Stomach (tissue), 8 donors: ENCODE measurements at regions not wholly inside any gene's neighbourhood (a gene's known extent, or its start where the extent isn't known, plus 50 kb on each side); places are given as distances from the start of the nearest gene placed in this dataset.

Source experiments
- DNase-seq, 2 donors: peaks; one replicate each; pipeline versions ENCODE4 v3.0.0 to v3.0.0-alpha.2; 2013 to 2019
- H3K27ac ChIP-seq, 5 donors: fragments of 200-600 bp in 4 of 5; sonication (generic) in 4 of 5; one replicate each; pipeline ENCODE4 v1.5.1; 2013 to 2019; ENCODE audit warnings: mild to moderate bottlenecking in 1 of 5, moderate library complexity in 1 of 5
- H3K27me3 ChIP-seq, 3 donors: fragments of 200-600 bp; sonication (generic); one replicate each; pipeline ENCODE4 v1.5.1; 2017 to 2019; ENCODE audit warnings: mixed run types in 1 of 3
- H3K36me3 ChIP-seq, 4 donors: fragments of 200-600 bp; sonication (generic); 1 replicate in 3 of 4; 2 replicates in 1 of 4; pipeline ENCODE4 v1.5.1; 2016 to 2019
- H3K4me1 ChIP-seq, 4 donors: fragments of 200-600 bp; sonication (generic); one replicate each; pipeline ENCODE4 v1.5.1; 2016 to 2019
- H3K4me3 ChIP-seq, 4 donors: fragments of 200-600 bp; sonication (generic) in 3 of 4; one replicate each; pipeline ENCODE4 v1.5.1; 2016 to 2019; ENCODE audit warnings: mild to moderate bottlenecking in 1 of 4
- H3K9me3 ChIP-seq, 4 donors: fragments of 200-600 bp; sonication (generic); one replicate each; pipeline ENCODE4 v1.5.1; 2016 to 2019
- CTCF ChIP-seq, 7 experiments: fragments of 450-650 bp in 4 of 7; fragments of 200-600 bp in 3 of 7; sonication (generic) in 3 of 7; IDR thresholded peaks; one replicate each; pipeline ENCODE4 v1.5.1; 2016 to 2019; ENCODE audit warnings: antibody characterized with exemption in 7 of 7, control low read depth in 2 of 7, mild to moderate bottlenecking in 1 of 7
- EP300 ChIP-seq: sonication (generic); formaldehyde crosslinking; IDR thresholded peaks from one replicate; pipeline ENCODE4 v1.6.1; 2017; ENCODE audit warnings: antibody characterized with exemption
- POLR2A ChIP-seq, 4 donors: fragments of 450-650 bp; IDR thresholded peaks; one replicate each; pipeline ENCODE4 v1.6.1; 2016; ENCODE audit warnings: antibody characterized with exemption in 4 of 4, control low read depth in 2 of 4, mild to moderate bottlenecking in 1 of 4, moderate library complexity in 1 of 4
- POLR2AphosphoS5 ChIP-seq, 3 donors: sonication (generic); formaldehyde crosslinking; IDR thresholded peaks; one replicate each; pipeline ENCODE4 v1.6.1; 2016; ENCODE audit warnings: antibody characterized with exemption in 3 of 3
- WGBS, 5 donors: extraction: QIAGEN DNeasy Blood & Tissue Kit in 3 of 5; methylation state at CpG; one replicate each; pipeline versions ENCODE4 v1.1.5 to v1.1.7; 2013 to 2018; 5-methylcytosine and 5-hydroxymethylcytosine counted together
- intact Hi-C: fragments of 100-400 bp; cut with DNase I; formaldehyde crosslinking; loops from one replicate; pipeline ENCODE4 v1.15.1; 2023; ENCODE audit warnings: low total_unique reads
- donor health status: healthy with polysubstance abuse.
- donor health status: Bipolar disorder and iron deficiency.
- donor health status: healthy.

DNA sequence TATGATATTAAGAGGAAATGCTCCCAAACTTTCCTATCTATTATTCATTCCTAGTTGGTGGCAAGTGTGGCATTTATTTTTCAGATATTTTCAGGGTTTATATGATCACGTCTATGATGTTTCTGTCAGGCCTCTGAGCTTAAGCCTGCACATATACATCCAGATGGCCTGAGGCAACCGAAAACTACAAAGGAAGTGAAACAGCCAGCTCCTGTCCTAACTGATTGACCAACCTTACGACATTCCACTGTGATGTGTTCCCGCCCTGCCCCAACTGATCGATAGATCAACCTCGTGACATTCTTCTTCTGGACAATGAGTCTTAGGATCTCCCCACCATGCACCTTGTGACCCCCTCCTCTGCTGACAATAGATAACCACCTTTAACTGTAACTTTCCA lies 67.6 kb upstream of the CTSO start:
- Histone ChIP-seq H3K4me1 (no peaks in the 10 kb centered on the region), H3K36me3 (no peaks in the 10 kb centered on the region), H3K27me3 (no peaks in the 10 kb centered on the region), H3K27ac (no peak overlapping the region), H3K9me3 (no peaks in the 10 kb centered on the region), H3K4me3 (no peak overlapping the region)
- 78 to 85% (median 81%) methylated on average over 6 of the region's 6 CpGs for WGBS, 5 donors
- no peak for TF ChIP-seq POLR2A (IDR thresholded peaks at IDR 0.05)
- no peak for TF ChIP-seq CTCF (IDR thresholded peaks at IDR 0.05)
- intact Hi-C loops = no loop called here
- no peak for DNase-seq

GRCh38 chr4:156019246-156019645 lies 65.6 kb upstream of the CTSO start:
- intact Hi-C loops = no loop called here
- no peaks in the 10 kb centered on the region for H3K27me3 ChIP-seq
- no peak for DNase-seq
- TF ChIP-seq POLR2AphosphoS5 (IDR thresholded peaks at IDR 0.05) (no peak), EP300 (no peak), CTCF (IDR thresholded peaks at IDR 0.05) (no peak)
- no peak overlapping the region for H3K27ac ChIP-seq
- H3K4me1 ChIP-seq = no peaks in the 10 kb centered on the region
- H3K36me3 ChIP-seq = no peaks in the 10 kb centered on the region
- H3K4me3 ChIP-seq = no peak overlapping the region
- H3K9me3 ChIP-seq = no peaks in the 10 kb centered on the region
- WGBS, 5 donors = 41 to 57% (median 46%) methylated on average over 2 of the region's 2 CpGs

GRCh38 chr4:156018383-156018782 lies 64.7 kb upstream of the CTSO start:
- TF ChIP-seq EP300 (no peak), POLR2AphosphoS5 (IDR thresholded peaks at IDR 0.05) (no peak), POLR2A (IDR thresholded peaks at IDR 0.05) (no peak), CTCF (IDR thresholded peaks at IDR 0.05) (no peak)
- WGBS, 5 donors = 53 to 70% (median 55%) methylated on average over 5 of the region's 5 CpGs
- H3K27me3 ChIP-seq = no peaks in the 10 kb centered on the region
- H3K4me3 ChIP-seq = no peak overlapping the region
- intact Hi-C loops = no loop called here
- H3K27ac ChIP-seq = no peak overlapping the region
- no peak for DNase-seq
- H3K36me3 ChIP-seq = no peaks in the 10 kb centered on the region
- no peaks in the 10 kb centered on the region for H3K9me3 ChIP-seq
- H3K4me1 ChIP-seq = no peaks in the 10 kb centered on the region

DNA sequence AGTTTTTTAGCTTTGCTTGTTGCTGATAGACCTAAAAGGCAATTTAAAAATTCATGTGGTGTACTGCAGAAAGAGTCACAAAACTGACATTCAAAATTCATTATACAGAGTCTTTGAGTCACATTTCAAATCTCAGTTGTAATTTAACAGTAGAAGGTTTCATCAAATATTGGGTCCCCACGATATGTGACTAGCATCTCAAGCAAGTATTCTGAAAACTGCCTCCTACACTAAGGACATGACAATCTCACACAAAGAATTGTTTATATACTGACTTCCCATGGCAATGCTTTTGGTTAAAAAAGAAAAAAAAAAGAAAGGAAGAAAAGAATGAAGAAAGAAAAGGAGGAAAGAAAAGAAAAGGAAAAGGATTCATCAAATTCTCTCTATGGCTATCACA lies 62.1 kb upstream of the CTSO start:
- Histone ChIP-seq H3K9me3 (no peaks in the 10 kb centered on the region), H3K4me1 (no peaks in the 10 kb centered on the region), H3K36me3 (no peaks in the 10 kb centered on the region), H3K27me3 (no peaks in the 10 kb centered on the region), H3K27ac (no peak overlapping the region), H3K4me3 (no peak overlapping the region)
- WGBS, 5 donors = 68 to 74% (median 70%) methylated on average over 1 of the region's 1 CpG
- intact Hi-C loops = no loop called here
- TF ChIP-seq POLR2A (IDR thresholded peaks at IDR 0.05) = no peak
- TF ChIP-seq EP300 = no peak
- TF ChIP-seq CTCF (IDR thresholded peaks at IDR 0.05) = no peak
- DNase-seq = no peak

DNA sequence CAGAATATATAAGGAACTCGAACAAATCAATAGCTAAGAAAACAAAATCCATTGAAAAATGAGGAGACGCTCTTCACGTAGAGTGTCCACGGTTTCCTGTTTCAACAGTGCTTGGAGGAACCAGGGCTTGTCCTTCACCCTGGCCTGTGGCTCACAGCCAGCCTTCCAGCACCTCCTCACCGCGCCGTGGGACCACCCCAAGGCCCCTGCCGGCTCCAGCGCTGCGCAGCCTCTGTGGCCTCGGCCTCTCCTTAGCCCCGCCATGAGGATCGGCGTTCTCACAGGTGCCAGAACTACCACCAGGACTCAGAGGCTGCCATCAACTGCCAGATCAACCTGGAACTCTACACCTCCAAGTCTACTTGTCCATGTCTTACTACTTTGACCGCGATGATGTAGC lies 52.5 kb upstream of the CTSO start:
- Histone ChIP-seq H3K27me3 (no peaks in the 10 kb centered on the region), H3K36me3 (no peaks in the 10 kb centered on the region), H3K27ac (no peak overlapping the region), H3K4me1 (no peaks in the 10 kb centered on the region), H3K4me3 (no peak overlapping the region), H3K9me3 (no peaks in the 10 kb centered on the region)
- no peak for DNase-seq
- intact Hi-C loops = no loop called here
- no peak for TF ChIP-seq POLR2A (IDR thresholded peaks at IDR 0.05)
- TF ChIP-seq CTCF (IDR thresholded peaks at IDR 0.05) = no peak
- TF ChIP-seq POLR2AphosphoS5 (IDR thresholded peaks at IDR 0.05) = no peak
- TF ChIP-seq EP300 = no peak
- WGBS, 5 donors = 92 to 94% (median 92%) methylated on average over 16 of the region's 16 CpGs
